ENCODE measurements at regions not wholly inside any gene's neighbourhood (a gene's known extent, or its start where the extent isn't known, plus 50 kb on each side); places are given as distances from the start of the nearest gene placed in this dataset.
"Not testable (repeated sequence)": the region's sequence is repeated elsewhere in the genome, so short reads cannot be mapped to it uniquely, and the experiment has no call there.

GRCh38 chr22:48834404-48834803 is 993.3 kb downstream of the BRD1 start:
- no peak for FAIRE-seq

GRCh38 chr22:48832592-48832991 is 995.1 kb downstream of the BRD1 start:
- no peak for FAIRE-seq

- no peak for FAIRE-seq
These were observed 997.8 kb downstream of the BRD1 start for GRCh38 chr22:48829908-48830307.

- FAIRE-seq = no peak
These were observed 999.0 kb downstream of the BRD1 start for GRCh38 chr22:48828688-48829087.

GRCh38 chr22:48827904-48828555 is 999.6 kb downstream of the BRD1 start:
- FAIRE-seq = no peak

- FAIRE-seq = no peak
These were observed 1000.3 kb downstream of the BRD1 start for GRCh38 chr22:48827268-48827846.

GRCh38 chr22:48826546-48826945 is 1001.1 kb downstream of the BRD1 start:
- no peak for FAIRE-seq

GRCh38 chr22:48825802-48826520 is 1001.7 kb downstream of the BRD1 start:
- no peak for FAIRE-seq

- no peak for FAIRE-seq
These were observed 1002.7 kb downstream of the BRD1 start for GRCh38 chr22:48824712-48825651.

GRCh38 chr22:48823941-48824340 is 1003.7 kb downstream of the BRD1 start:
- no peak for FAIRE-seq

GRCh38 chr22:48822278-48823233 is 1005.1 kb downstream of the BRD1 start:
- FAIRE-seq = no peak

- no peak for FAIRE-seq
These were observed 1005.9 kb downstream of the BRD1 start for GRCh38 chr22:48821727-48822126.

GRCh38 chr22:48821346-48821690 is 1006.4 kb downstream of the BRD1 start:
- FAIRE-seq = no peak

GRCh38 chr22:48820481-48821345 is 1007.0 kb downstream of the BRD1 start:
- no peak for FAIRE-seq

GRCh38 chr22:48819961-48820360 is 1007.7 kb downstream of the BRD1 start:
- no peak for FAIRE-seq

- no peak for FAIRE-seq
These were observed 1008.4 kb downstream of the BRD1 start for GRCh38 chr22:48819232-48819631.

GRCh38 chr22:48817491-48817890 is 1010.2 kb downstream of the BRD1 start:
- FAIRE-seq = not testable (repeated sequence)

- FAIRE-seq = no peak
These were observed 1015.8 kb downstream of the BRD1 start for GRCh38 chr22:48811885-48812284.

GRCh38 chr22:48808038-48808960 is 1019.4 kb downstream of the BRD1 start:
- FAIRE-seq = no peak

- FAIRE-seq = no peak
These were observed 1020.5 kb downstream of the BRD1 start for GRCh38 chr22:48807155-48807554.
